ENCODE measurements at regions not wholly inside any gene's neighbourhood (a gene's known extent, or its start where the extent isn't known, plus 50 kb on each side); places are given as distances from the start of the nearest gene placed in this dataset.

DNA sequence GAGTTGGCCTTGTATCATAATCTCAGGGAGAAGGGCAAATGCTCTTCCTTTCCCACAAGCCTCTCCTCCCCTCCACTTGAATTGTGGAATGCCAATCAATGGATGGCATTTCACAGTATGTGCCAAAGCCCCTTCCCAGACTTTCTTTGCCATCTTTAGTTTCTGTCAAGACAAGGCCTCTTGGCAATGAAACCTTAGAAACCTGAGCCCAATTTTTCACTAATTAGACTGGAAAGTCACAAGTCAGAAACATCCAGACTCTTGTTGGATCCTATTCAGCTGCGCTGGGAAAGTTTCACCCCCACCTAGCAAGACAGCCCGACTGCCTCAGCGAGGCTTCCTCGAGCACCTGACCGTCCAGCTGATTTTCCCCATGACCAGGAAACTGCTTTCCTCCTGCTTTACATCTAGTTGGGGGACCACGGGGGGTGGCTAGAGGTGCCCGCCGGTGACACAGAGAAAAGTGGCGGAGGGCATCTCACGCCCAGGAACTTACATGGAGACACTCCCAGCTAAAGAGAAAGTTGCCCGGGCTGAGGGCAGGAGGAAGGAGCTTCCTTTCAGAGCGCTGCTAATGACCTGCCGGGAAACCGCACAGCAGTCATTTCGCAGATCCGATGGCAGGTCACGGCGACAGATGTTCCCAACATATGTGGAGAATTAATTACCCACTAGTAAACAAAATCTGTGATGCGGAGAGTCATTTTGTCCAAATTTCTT, 302.6 kb upstream of the RRP15 start:
- TF ChIP-seq, protein P1, sequence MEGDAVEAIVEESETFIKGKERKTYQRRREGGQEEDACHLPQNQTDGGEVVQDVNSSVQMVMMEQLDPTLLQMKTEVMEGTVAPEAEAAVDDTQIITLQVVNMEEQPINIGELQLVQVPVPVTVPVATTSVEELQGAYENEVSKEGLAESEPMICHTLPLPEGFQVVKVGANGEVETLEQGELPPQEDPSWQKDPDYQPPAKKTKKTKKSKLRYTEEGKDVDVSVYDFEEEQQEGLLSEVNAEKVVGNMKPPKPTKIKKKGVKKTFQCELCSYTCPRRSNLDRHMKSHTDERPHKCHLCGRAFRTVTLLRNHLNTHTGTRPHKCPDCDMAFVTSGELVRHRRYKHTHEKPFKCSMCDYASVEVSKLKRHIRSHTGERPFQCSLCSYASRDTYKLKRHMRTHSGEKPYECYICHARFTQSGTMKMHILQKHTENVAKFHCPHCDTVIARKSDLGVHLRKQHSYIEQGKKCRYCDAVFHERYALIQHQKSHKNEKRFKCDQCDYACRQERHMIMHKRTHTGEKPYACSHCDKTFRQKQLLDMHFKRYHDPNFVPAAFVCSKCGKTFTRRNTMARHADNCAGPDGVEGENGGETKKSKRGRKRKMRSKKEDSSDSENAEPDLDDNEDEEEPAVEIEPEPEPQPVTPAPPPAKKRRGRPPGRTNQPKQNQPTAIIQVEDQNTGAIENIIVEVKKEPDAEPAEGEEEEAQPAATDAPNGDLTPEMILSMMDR (IDR thresholded peaks at IDR 0.05): no peak

GRCh38 chr1:217983051-217983375, 302.1 kb upstream of the RRP15 start:
- TF ChIP-seq, protein P1 (IDR thresholded peaks at IDR 0.05): no peak

DNA sequence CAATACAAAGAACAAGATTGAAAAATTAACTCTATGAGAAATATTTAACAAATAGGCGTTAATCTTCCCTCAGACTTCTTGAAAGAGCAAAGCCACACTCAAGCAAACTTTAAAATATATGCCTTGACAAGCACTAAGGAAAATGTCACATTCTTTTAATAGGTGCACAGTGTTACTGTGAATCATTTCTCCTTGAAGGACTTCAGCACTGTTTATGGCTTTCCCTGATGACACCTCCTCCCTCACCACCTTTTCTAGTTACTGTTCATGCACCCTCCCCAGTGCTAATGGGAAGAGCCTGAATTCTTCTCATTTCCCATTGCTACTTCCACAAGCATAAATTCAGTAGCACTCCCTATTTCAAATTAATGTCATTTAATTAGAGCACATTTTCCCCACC, 299.5 kb upstream of the RRP15 start:
- TF ChIP-seq, protein P1 (IDR thresholded peaks at IDR 0.05): no peak

GRCh38 chr1:217989510-217989909, 295.6 kb upstream of the RRP15 start:
- TF ChIP-seq, protein P1 (IDR thresholded peaks at IDR 0.05): no peak

DNA sequence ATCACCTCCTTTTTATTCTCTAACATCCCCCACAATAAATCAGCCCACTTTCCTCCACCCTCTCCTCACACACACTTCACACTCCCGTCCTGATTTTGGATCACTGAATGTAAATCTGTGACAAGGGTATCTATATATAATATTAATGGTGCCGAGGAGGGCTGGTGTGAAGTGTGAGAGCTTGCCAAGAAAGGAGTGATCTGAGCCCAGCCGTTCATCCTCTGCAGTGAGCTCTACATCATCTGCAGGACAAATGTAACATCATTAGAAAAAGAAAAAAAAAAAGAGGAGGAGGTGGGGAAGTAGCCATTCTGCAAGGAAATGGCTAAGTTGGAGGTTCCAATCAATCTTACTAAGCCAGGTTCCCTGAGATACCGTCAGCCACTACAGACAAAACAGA, 291.7 kb upstream of the RRP15 start:
- TF ChIP-seq, protein P1 (IDR thresholded peaks at IDR 0.05): no peak

- TF ChIP-seq, protein P1 (IDR thresholded peaks at IDR 0.05): no peak
Observed at GRCh38 chr1:218024211-218024720, 260.8 kb upstream of the RRP15 start.

GRCh38 chr1:218025454-218025853, 259.6 kb upstream of the RRP15 start:
- TF ChIP-seq, protein P1 (IDR thresholded peaks at IDR 0.05): no peak

GRCh38 chr1:218027152-218027551, 257.9 kb upstream of the RRP15 start:
- TF ChIP-seq, protein P1 (IDR thresholded peaks at IDR 0.05): no peak

All from LNCAP (cell line).